Upper lobe of left lung (tissue), 6 donors: ENCODE measurements at regions not wholly inside any gene's neighbourhood (a gene's known extent, or its start where the extent isn't known, plus 50 kb on each side); places are given as distances from the start of the nearest gene placed in this dataset.

Experiments used
- ATAC-seq, 2 donors: fragments of 200-7000 bp; cut with Tn5 transposase; one replicate each; pipeline ENCODE4 v1.9.1; 2022; ENCODE audit warnings: mild to moderate bottlenecking in 2 of 2, moderate library complexity in 2 of 2; ENCODE audit not compliant: low FRiP score in 2 of 2
- DNase-seq, 2 donors: peaks; one replicate each; pipeline ENCODE4 v3.0.0-alpha.2; 2019 to 2020
- H3K27ac ChIP-seq, 4 donors: fragments of 200-600 bp; sonication (generic); one replicate each; pipeline ENCODE4 v1.5.1; 2016 to 2019
- H3K27me3 ChIP-seq, 4 donors: fragments of 200-600 bp; sonication (generic); one replicate each; pipeline ENCODE4 v1.5.1; 2017 to 2019
- H3K36me3 ChIP-seq, 4 donors: fragments of 200-600 bp; sonication (generic); one replicate each; pipeline ENCODE4 v1.5.1; 2016 to 2019
- H3K4me1 ChIP-seq, 4 donors: fragments of 200-600 bp; sonication (generic); one replicate each; pipeline ENCODE4 v1.5.1; 2018 to 2019
- H3K4me3 ChIP-seq, 4 donors: fragments of 200-600 bp; sonication (generic); one replicate each; pipeline ENCODE4 v1.5.1; 2017 to 2019; ENCODE audit warnings: mild to moderate bottlenecking in 2 of 4, moderate library complexity in 1 of 4
- H3K9me3 ChIP-seq, 4 donors: fragments of 200-600 bp; sonication (generic); one replicate each; pipeline ENCODE4 v1.5.1; 2018 to 2019
- CTCF ChIP-seq, 6 experiments: fragments of 450-650 bp in 4 of 6; fragments of 200-600 bp in 2 of 6; sonication (generic) in 2 of 6; IDR thresholded peaks; one replicate each; pipeline ENCODE4 v1.5.1; 2016 to 2019; ENCODE audit warnings: antibody characterized with exemption in 6 of 6
- EP300 ChIP-seq, 4 donors: sonication (generic); formaldehyde crosslinking; IDR thresholded peaks; one replicate each; pipeline ENCODE4 v1.5.1; 2017; ENCODE audit warnings: antibody characterized with exemption in 4 of 4, control low read depth in 2 of 4
- POLR2A ChIP-seq, 4 donors: fragments of 450-650 bp; IDR thresholded peaks; one replicate each; pipeline ENCODE4 v1.5.1; 2016 to 2017; ENCODE audit warnings: antibody characterized with exemption in 4 of 4, mild to moderate bottlenecking in 2 of 4
- POLR2AphosphoS5 ChIP-seq, 2 donors: sonication (generic); formaldehyde crosslinking; IDR thresholded peaks; one replicate each; pipeline ENCODE4 v1.5.1; 2017; ENCODE audit warnings: antibody characterized with exemption in 2 of 2
- WGBS, 2 donors: methylation state at CpG; one replicate each; pipeline ENCODE4 v1.1.5; 2017 to 2018; 5-methylcytosine and 5-hydroxymethylcytosine counted together
- donor health status: DM: no; HTN: no; CAD: no; lungs with moderate emphysema.
- donor health status: DM: no; HTN: yes; CAD: no; lungs with severe emphysema.

DNA sequence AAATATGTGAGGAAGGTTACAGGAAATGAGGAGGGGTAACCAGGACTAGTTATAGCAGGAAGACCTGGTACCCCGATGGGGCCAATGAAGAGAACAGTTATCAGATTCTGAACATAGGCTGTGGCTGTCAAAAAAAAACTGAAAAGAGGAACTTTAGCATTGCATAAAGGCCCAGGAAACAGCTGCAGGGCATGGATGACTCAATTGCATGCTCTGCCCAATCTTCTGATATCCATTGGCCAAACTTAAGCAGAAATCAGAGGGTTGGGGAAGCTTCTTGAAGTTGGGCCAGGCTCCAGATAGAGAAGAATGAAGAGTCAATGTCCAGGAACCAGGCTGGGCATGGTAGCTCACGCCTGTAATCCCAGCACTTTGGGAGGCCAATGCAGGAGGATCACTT is 1222.4 kb upstream of the PRKX start:
- Histone ChIP-seq H3K9me3 (no peaks in the 10 kb centered on the region), H3K27ac (peak overlapping the region in 2 of 4 donors; percentile 10 to 49), H3K27me3 (no peaks in the 10 kb centered on the region), H3K4me3 (no peak overlapping the region), H3K4me1 (no peaks in the 10 kb centered on the region), H3K36me3 (no peaks in the 10 kb centered on the region)
- WGBS, 2 donors = 60 to 65% methylated on average over 2 of the region's 2 CpGs
- ATAC-seq (peak in 1 of 2 donors; percentile 71), DNase-seq (peak in 1 of 2 donors; percentile 33)
- TF ChIP-seq POLR2AphosphoS5 (IDR thresholded peaks at IDR 0.05) (no peak), POLR2A (IDR thresholded peaks at IDR 0.05) (no peak), EP300 (IDR thresholded peaks at IDR 0.05) (no peak), CTCF (IDR thresholded peaks at IDR 0.05) (no peak)

- H3K4me3 ChIP-seq = no peak overlapping the region
- DNase-seq = no peak
- WGBS, 2 donors = 63 to 65% methylated on average over 2 of the region's 2 CpGs
- ATAC-seq = no peak
- no peaks in the 10 kb centered on the region for H3K36me3 ChIP-seq
- H3K9me3 ChIP-seq = no peaks in the 10 kb centered on the region
- H3K27ac ChIP-seq = no peak overlapping the region
- no peaks in the 10 kb centered on the region for H3K4me1 ChIP-seq
- H3K27me3 ChIP-seq = no peaks in the 10 kb centered on the region
- TF ChIP-seq CTCF (IDR thresholded peaks at IDR 0.05) (no peak), EP300 (IDR thresholded peaks at IDR 0.05) (no peak), POLR2A (IDR thresholded peaks at IDR 0.05) (no peak), POLR2AphosphoS5 (IDR thresholded peaks at IDR 0.05) (no peak)
Measured at GRCh38 chrX:4935401-4935800, 1222.0 kb upstream of the PRKX start.

DNA sequence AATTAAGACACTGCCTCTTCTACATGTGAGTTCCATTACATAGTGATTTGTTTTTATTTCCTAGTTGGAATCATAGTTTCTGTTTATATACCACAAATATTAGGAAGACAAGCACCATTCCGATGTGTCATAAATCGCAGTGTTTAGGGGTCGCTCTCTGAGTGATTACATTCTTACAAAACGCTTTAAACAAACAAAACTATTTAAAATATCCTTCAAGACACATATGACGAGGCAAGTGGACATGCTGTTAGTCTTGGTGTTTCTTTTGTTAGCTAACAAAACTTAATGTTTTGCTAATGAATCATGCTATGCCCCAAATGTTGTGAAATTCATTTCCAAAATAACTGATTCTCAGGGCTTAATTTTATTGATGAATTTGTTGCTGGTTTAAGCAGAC is 1219.3 kb upstream of the PRKX start:
- H3K9me3 ChIP-seq = no peaks in the 10 kb centered on the region
- H3K27ac ChIP-seq = no peak overlapping the region
- no peak overlapping the region for H3K4me3 ChIP-seq
- TF ChIP-seq EP300 (IDR thresholded peaks at IDR 0.05) (no peak), POLR2A (IDR thresholded peaks at IDR 0.05) (no peak), POLR2AphosphoS5 (IDR thresholded peaks at IDR 0.05) (no peak), CTCF (IDR thresholded peaks at IDR 0.05) (no peak)
- no peak for ATAC-seq
- H3K36me3 ChIP-seq = no peaks in the 10 kb centered on the region
- 46 to 68% methylated on average over 5 of the region's 5 CpGs for WGBS, 2 donors
- no peaks in the 10 kb centered on the region for H3K27me3 ChIP-seq
- DNase-seq = no peak
- no peaks in the 10 kb centered on the region for H3K4me1 ChIP-seq

DNA sequence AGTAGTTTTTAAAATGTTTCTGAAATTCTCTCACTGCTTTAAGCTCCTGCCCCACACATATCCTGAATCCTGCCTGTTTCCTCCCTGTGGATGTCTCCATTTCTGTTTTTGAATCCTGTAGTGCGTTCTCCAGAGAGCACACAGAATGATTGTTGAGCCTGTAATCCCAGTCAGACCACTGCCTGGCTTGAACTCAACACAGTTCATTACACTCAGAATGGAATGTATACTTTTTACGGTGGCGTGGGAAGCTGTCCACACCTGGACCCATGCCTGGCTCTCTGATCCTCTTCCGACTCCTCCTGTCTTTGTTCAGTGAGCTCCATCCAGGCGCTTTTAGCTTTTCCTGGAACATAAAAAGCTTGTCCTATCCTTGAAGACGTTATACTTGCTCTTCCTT is 1217.0 kb upstream of the PRKX start:
- DNase-seq = no peak
- TF ChIP-seq EP300 (IDR thresholded peaks at IDR 0.05) (no peak), CTCF (IDR thresholded peaks at IDR 0.05) (no peak), POLR2A (IDR thresholded peaks at IDR 0.05) (no peak), POLR2AphosphoS5 (IDR thresholded peaks at IDR 0.05) (no peak)
- no peaks in the 10 kb centered on the region for H3K9me3 ChIP-seq
- no peak for ATAC-seq
- no peak overlapping the region for H3K27ac ChIP-seq
- H3K27me3 ChIP-seq = no peaks in the 10 kb centered on the region
- no peaks in the 10 kb centered on the region for H3K4me1 ChIP-seq
- 57 to 69% methylated on average over 6 of the region's 6 CpGs for WGBS, 2 donors
- H3K4me3 ChIP-seq = no peak overlapping the region
- H3K36me3 ChIP-seq = no peaks in the 10 kb centered on the region

DNA sequence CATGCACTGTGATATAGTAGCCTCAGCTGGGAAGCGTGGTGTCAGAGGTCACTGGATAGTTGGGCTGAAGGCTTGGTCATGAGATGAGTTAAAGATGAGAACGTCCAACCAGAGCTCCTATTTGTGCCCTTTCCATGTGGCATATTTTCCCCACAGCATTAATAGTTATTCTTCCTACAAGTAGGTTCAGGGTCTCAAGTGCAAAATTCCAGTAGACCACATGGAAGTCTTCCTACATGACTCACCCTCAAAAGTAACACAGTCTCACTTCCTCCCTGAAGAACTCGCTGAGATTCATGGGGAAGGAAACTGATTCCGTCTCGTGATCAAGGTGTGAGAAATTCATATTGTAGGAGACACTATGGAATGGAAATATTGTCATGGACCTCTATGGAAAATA is 1212.5 kb upstream of the PRKX start:
- Histone ChIP-seq H3K27me3 (no peaks in the 10 kb centered on the region), H3K27ac (no peak overlapping the region), H3K4me3 (no peak overlapping the region), H3K36me3 (no peaks in the 10 kb centered on the region), H3K9me3 (no peaks in the 10 kb centered on the region), H3K4me1 (no peaks in the 10 kb centered on the region)
- ATAC-seq (no peak), DNase-seq (no peak)
- 77 to 80% methylated on average over 5 of the region's 5 CpGs for WGBS, 2 donors
- no peak for TF ChIP-seq EP300 (IDR thresholded peaks at IDR 0.05)
- TF ChIP-seq CTCF (IDR thresholded peaks at IDR 0.05) = no peak
- TF ChIP-seq POLR2AphosphoS5 (IDR thresholded peaks at IDR 0.05) = no peak
- no peak for TF ChIP-seq POLR2A (IDR thresholded peaks at IDR 0.05)
